Stimulated activated effector memory CD8-positive, alpha-beta T cell treated with anti-CD3 and anti-CD28 coated beads, Interleukin-12 subunit alpha, Interleukin-12 subunit beta, amount 100 ng/mL, for 72 hours (primary cell): ENCODE measurements at regions not wholly inside any gene's neighbourhood (a gene's known extent, or its start where the extent isn't known, plus 50 kb on each side); places are given as distances from the start of the nearest gene placed in this dataset.

ENCODE experiments used
- ATAC-seq: fragments of 150-1000 bp; cut with Tn5 transposase; 2 replicates; pipeline ENCODE4 v1.10.0; 2021
- DNase-seq, 2 donors: peaks; one replicate each; pipeline ENCODE4 v3.0.0; 2021 to 2022; ENCODE audit warnings: low spot score in 2 of 2
- H3K27ac Mint-ChIP-seq: one replicate; pipeline ENCODE4 v1.8.0; 2022; ENCODE audit warnings: mild to moderate bottlenecking, mixed read lengths
- H3K36me3 Mint-ChIP-seq: one replicate; pipeline ENCODE4 v1.8.0; 2022; ENCODE audit warnings: mild to moderate bottlenecking, mixed read lengths
- H3K4me1 Mint-ChIP-seq: one replicate; pipeline ENCODE4 v1.8.0; 2022; ENCODE audit warnings: mixed read lengths
- H3K4me3 Mint-ChIP-seq: one replicate; pipeline ENCODE4 v1.8.0; 2022; ENCODE audit warnings: mild to moderate bottlenecking, mixed read lengths
- H3K9me3 Mint-ChIP-seq: one replicate; pipeline ENCODE4 v1.8.0; 2022; ENCODE audit warnings: mixed read lengths

- ATAC-seq, result no peak
- no peak overlapping the region for H3K27ac Mint-ChIP-seq
- no peak for DNase-seq
- H3K9me3 Mint-ChIP-seq, result no peaks in the 10 kb centered on the region
- H3K36me3 Mint-ChIP-seq, result no peaks in the 10 kb centered on the region
- no peak overlapping the region for H3K4me3 Mint-ChIP-seq
- no peaks in the 10 kb centered on the region for H3K4me1 Mint-ChIP-seq
These were observed 141.0 kb downstream of the TMEM17 start for GRCh38 chr2:62364791-62365528.

GRCh38 chr2:62363166-62363565 is 142.8 kb downstream of the TMEM17 start:
- no peak overlapping the region for H3K27ac Mint-ChIP-seq
- H3K36me3 Mint-ChIP-seq, result no peaks in the 10 kb centered on the region
- DNase-seq, result no peak
- no peaks in the 10 kb centered on the region for H3K4me1 Mint-ChIP-seq
- no peak for ATAC-seq
- no peak overlapping the region for H3K4me3 Mint-ChIP-seq
- H3K9me3 Mint-ChIP-seq, result no peaks in the 10 kb centered on the region

DNA sequence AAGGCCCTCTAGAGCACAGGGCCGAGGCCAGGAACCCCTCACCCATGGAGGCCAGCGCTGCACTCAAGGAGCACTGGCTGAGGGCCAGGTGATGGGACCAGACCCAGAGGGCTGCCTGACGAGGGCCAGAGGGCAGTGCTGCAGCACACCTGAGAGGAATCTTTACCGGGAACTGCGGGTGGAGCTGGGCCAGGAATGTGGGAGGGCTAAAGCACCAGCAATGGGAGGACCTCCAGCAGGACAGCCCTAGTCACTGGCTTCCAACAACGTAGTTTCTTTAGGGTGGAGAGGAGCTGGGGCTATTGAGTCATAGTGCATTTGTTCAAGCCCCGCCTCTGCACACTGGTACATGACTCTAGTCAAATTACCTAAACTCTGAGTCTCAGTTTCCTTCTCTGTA is 143.4 kb downstream of the TMEM17 start:
- ATAC-seq, result no peak
- Mint-ChIP-seq H3K4me3 (no peak overlapping the region), H3K4me1 (no peaks in the 10 kb centered on the region), H3K36me3 (no peaks in the 10 kb centered on the region), H3K9me3 (no peaks in the 10 kb centered on the region), H3K27ac (no peak overlapping the region)
- no peak for DNase-seq

GRCh38 chr2:62361964-62362363 is 144.0 kb downstream of the TMEM17 start:
- DNase-seq (no peak), ATAC-seq (no peak)
- H3K9me3 Mint-ChIP-seq, result no peaks in the 10 kb centered on the region
- H3K27ac Mint-ChIP-seq, result no peak overlapping the region
- no peaks in the 10 kb centered on the region for H3K4me1 Mint-ChIP-seq
- H3K4me3 Mint-ChIP-seq, result no peak overlapping the region
- no peaks in the 10 kb centered on the region for H3K36me3 Mint-ChIP-seq

DNA sequence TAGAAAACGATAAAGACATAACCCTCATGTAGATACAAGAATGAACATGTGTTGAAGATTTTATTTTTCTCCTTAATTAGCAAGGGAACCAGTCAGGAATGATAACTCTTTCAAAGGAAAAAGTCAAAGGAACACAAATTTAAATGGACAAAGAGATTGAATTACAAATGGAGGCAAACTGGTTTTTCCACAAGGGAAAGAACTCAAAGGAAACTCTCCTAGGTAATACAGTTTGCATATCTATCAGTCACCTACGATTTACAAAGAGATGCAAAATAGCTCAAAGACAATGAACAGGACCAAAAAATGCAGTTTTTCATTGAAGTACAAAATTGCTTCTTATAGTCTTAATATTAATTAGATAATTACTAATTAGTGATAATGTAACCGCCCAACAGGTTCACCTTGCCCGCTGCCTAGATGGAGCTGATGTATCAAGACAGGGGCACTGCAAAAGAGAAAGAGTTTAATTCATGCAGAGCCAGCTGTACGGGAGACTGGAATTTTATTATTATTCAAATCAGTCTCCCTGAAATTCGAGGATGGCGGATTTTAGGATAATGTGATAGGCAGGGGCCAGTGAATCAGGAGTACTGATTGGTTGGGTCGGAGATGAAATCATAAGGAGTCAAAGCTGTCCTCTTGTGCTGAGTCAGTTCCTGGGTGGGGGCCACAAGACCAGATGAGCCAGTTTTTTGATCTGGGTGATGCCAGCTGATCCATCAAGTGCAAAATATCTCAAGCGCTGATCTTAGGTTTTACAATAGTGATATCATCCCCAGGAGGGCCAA is 151.0 kb downstream of the TMEM17 start:
- Mint-ChIP-seq H3K4me1 (peaks cover 5% of the 10 kb centered on the region), H3K4me3 (no peak overlapping the region), H3K27ac (no peak overlapping the region), H3K9me3 (no peaks in the 10 kb centered on the region), H3K36me3 (no peaks in the 10 kb centered on the region)
- DNase-seq, result no peak
- no peak for ATAC-seq

GRCh38 chr2:62352031-62352430 is 154.0 kb downstream of the TMEM17 start:
- H3K4me1 Mint-ChIP-seq, result peaks cover 5% of the 10 kb centered on the region
- H3K27ac Mint-ChIP-seq, result no peak overlapping the region
- no peak for DNase-seq
- no peaks in the 10 kb centered on the region for H3K36me3 Mint-ChIP-seq
- no peaks in the 10 kb centered on the region for H3K9me3 Mint-ChIP-seq
- no peak overlapping the region for H3K4me3 Mint-ChIP-seq
- ATAC-seq, result no peak

DNA sequence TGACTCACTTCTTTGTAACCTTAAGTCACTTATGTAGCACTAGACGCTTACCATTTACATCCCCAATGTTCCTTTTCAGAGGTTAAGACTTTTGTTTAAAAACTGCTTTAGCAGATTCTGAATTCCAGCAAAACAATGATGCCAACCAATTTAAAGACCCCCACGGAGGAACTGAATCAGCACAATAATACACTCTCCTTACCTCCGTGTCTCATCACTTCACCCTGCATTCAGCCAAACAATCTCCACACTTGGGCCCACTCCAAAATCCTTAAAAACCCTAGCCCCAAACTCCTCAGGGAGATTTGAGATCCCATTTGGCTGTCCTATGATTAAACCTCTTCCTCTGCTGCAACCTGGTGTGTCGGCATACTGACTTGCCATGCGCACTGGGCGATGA is 153.9 kb downstream of the B3GNT2 start:
- H3K27ac Mint-ChIP-seq, result no peak overlapping the region
- ATAC-seq (no peak), DNase-seq (no peak)
- H3K36me3 Mint-ChIP-seq, result no peaks in the 10 kb centered on the region
- H3K4me1 Mint-ChIP-seq, result peaks cover 6% of the 10 kb centered on the region
- no peaks in the 10 kb centered on the region for H3K9me3 Mint-ChIP-seq
- H3K4me3 Mint-ChIP-seq, result no peak overlapping the region

DNA sequence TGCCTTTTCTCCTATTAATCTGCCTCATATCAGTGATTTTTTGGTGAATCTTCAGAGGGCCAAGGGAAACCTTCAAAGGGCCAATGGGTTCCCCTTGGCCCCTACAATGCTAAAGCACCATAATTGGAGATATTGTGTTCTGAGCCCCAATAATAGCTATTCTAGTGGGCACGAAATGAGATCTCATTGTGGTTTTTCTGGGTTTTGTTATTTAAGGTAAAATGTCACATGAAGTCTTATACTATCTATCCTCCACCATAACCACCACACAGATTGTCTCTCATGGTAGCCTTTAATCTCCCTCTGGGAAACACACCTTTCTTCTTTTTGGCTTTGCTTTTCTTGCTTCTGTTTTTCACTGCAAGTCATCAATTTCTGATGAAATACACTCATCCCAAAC is 152.8 kb downstream of the B3GNT2 start:
- ATAC-seq (no peak), DNase-seq (no peak)
- H3K4me3 Mint-ChIP-seq, result no peak overlapping the region
- H3K36me3 Mint-ChIP-seq, result no peaks in the 10 kb centered on the region
- no peak overlapping the region for H3K27ac Mint-ChIP-seq
- H3K4me1 Mint-ChIP-seq, result peaks cover 10% of the 10 kb centered on the region
- no peaks in the 10 kb centered on the region for H3K9me3 Mint-ChIP-seq

DNA sequence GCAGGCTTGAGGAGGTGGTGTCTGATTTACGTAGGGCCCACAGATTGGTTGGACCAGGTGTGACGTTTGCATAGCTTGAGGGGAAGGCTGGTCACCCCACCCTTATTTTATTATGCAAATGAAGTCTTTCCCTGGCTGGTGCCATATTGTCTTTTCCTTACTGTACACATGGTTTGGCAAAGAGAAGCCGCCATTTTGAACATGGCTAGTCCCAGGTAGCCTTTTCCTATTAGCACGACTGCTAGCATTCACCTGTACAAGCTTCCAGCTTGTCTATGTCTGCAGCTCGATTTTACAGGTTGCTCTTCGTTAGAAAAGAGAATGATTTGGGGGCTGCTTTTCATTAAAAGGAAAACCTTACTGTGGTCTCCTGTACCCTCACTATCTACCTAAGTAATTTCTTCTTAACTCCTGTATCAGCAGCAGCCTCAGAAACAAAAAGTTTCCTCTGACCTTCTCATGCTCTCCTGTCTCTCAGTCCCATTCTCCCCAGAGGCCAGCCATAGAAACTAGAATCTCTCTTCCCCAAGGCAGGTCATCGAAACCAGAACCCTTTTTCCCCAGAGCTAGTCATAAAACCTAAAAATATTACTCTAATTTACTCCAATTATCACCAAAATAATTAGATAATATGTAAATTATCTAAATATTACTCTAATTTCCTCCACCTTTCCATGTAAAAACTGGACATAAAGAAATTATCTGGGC is 151.8 kb downstream of the B3GNT2 start:
- DNase-seq, result no peak
- Mint-ChIP-seq H3K4me1 (peaks cover 10% of the 10 kb centered on the region), H3K36me3 (no peaks in the 10 kb centered on the region), H3K9me3 (no peaks in the 10 kb centered on the region), H3K4me3 (no peak overlapping the region), H3K27ac (no peak overlapping the region)
- no peak for ATAC-seq

DNA sequence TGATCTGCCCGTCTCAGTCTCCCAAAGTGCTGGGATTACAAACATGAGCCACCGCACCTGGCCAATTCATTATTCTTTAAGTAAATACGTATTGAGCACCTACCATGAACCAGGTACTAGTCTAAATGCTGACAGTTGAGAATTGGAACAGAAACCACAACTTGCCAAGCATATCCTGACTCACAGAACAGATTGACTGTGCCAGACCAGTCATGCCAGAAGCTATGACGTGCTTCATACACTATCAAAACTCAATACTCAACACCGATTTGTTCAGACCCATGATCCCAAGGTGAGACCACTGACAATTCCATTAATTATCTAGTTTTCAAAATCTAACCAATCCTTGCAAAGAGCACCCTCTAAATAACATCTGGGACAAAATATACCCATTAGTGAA is 148.6 kb downstream of the B3GNT2 start:
- Mint-ChIP-seq H3K4me3 (no peak overlapping the region), H3K27ac (no peak overlapping the region), H3K36me3 (no peaks in the 10 kb centered on the region), H3K4me1 (peaks cover 11% of the 10 kb centered on the region), H3K9me3 (no peaks in the 10 kb centered on the region)
- no peak for DNase-seq
- ATAC-seq, result peak; percentile 94

- Mint-ChIP-seq H3K4me3 (no peak overlapping the region), H3K4me1 (peaks cover 11% of the 10 kb centered on the region), H3K36me3 (no peaks in the 10 kb centered on the region), H3K9me3 (no peaks in the 10 kb centered on the region), H3K27ac (no peak overlapping the region)
- DNase-seq, result no peak
- ATAC-seq, result no peak
These were observed 147.9 kb downstream of the B3GNT2 start for GRCh38 chr2:62343636-62344337.

GRCh38 chr2:62343206-62343605 is 147.3 kb downstream of the B3GNT2 start:
- Mint-ChIP-seq H3K4me3 (no peak overlapping the region), H3K4me1 (peaks cover 11% of the 10 kb centered on the region), H3K36me3 (no peaks in the 10 kb centered on the region), H3K9me3 (no peaks in the 10 kb centered on the region), H3K27ac (no peak overlapping the region)
- no peak for DNase-seq
- no peak for ATAC-seq

DNA sequence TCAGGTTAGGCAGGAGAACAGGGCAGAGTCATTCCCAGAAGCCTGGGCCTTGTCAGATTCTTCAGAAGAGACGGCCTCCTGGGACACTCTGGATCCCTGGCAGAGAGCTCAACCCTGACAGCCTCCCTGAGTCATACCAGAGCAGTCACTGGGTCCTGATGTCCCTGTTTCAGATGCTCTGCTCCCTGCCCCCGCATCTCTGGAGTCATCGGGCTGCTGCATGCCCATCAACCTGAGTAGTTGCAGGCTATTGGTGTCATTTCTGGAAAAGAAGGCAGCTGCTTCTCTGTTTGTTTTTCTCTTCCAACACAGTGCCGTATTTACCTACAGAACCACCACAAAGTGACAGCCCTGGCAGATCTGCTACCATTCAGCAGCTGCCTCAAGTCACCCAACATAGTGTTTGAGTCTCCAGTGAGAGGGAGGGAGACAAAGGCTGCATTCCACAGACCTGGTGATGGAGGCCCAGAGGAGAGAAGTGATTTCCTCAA is 145.1 kb downstream of the B3GNT2 start:
- H3K4me3 Mint-ChIP-seq, result no peak overlapping the region
- ATAC-seq (peak; percentile 78), DNase-seq (no peak)
- H3K9me3 Mint-ChIP-seq, result no peaks in the 10 kb centered on the region
- H3K4me1 Mint-ChIP-seq, result peaks cover 11% of the 10 kb centered on the region
- no peaks in the 10 kb centered on the region for H3K36me3 Mint-ChIP-seq
- H3K27ac Mint-ChIP-seq, result no peak overlapping the region

GRCh38 chr2:62339837-62340236 is 143.9 kb downstream of the B3GNT2 start:
- no peak overlapping the region for H3K4me3 Mint-ChIP-seq
- ATAC-seq (no peak), DNase-seq (no peak)
- H3K4me1 Mint-ChIP-seq, result peaks cover 15% of the 10 kb centered on the region
- H3K27ac Mint-ChIP-seq, result no peak overlapping the region
- no peaks in the 10 kb centered on the region for H3K9me3 Mint-ChIP-seq
- H3K36me3 Mint-ChIP-seq, result no peaks in the 10 kb centered on the region

- DNase-seq, result no peak
- peaks cover 15% of the 10 kb centered on the region for H3K4me1 Mint-ChIP-seq
- no peak overlapping the region for H3K27ac Mint-ChIP-seq
These were observed 143.5 kb downstream of the B3GNT2 start for GRCh38 chr2:62339413-62339812.

More at GRCh38 chr2:62339413-62339812, 143.5 kb downstream of the B3GNT2 start:
- Mint-ChIP-seq H3K36me3 (no peaks in the 10 kb centered on the region), H3K4me3 (no peak overlapping the region), H3K9me3 (no peaks in the 10 kb centered on the region)
- no peak for ATAC-seq
